B cell (primary cell): ENCODE measurements at regions not wholly inside any gene's neighbourhood (a gene's known extent, or its start where the extent isn't known, plus 50 kb on each side); places are given as distances from the start of the nearest gene placed in this dataset.

Source experiments
- ATAC-seq: fragments of 200-7000 bp; cut with Tn5 transposase; one replicate; pipeline ENCODE4 v1.10.0; 2021; ENCODE audit warnings: low read depth, mild to moderate bottlenecking, moderate number of reproducible peaks, moderate library complexity
- CTCF ChIA-PET: fragments of 350-600 bp; sonication (Branson Sonifier 250); formaldehyde crosslinking; loops from one replicate; lab custom pipeline; 2021; ENCODE audit warnings: antibody characterized with exemption, inconsistent platforms; lab: Charles Lee
- POLR2A ChIA-PET: fragments of 350-600 bp; sonication (Branson Sonifier 250); formaldehyde crosslinking; loops from one replicate; lab custom pipeline; 2021; ENCODE audit warnings: antibody characterized with exemption; lab: Charles Lee
- DNase-seq: peaks from one replicate; pipeline ENCODE4 v3.0.0; 2013
- H2AFZ ChIP-seq: 2 replicates; pipeline ENCODE4 v1.6.1; 2012; ENCODE audit warnings: mild to moderate bottlenecking, low read depth, low read length; ENCODE audit not compliant: insufficient read depth, poor library complexity, severe bottlenecking
- H3K27ac ChIP-seq, 2 donors: 1 replicate in 1 of 2; 2 replicates in 1 of 2; pipeline ENCODE4 v1.5.1; 2012 to 2013; ENCODE audit warnings: low read length in 2 of 2, mild to moderate bottlenecking in 2 of 2, moderate library complexity in 1 of 2
- H3K27me3 ChIP-seq, 4 experiments: fragments of 200-600 bp in 1 of 4; sonication (generic) in 1 of 4; replicated peaks in 1 of 4; 1 replicate in 2 of 4; 2 replicates in 2 of 4; pipeline versions ENCODE4 v1.6.1 to v1.7.0; 2013 to 2016; ENCODE audit warnings: low read length in 3 of 4, mild to moderate bottlenecking in 2 of 4, mixed read lengths in 1 of 4, moderate library complexity in 1 of 4; ENCODE audit not compliant: insufficient read depth in 4 of 4, control insufficient read depth in 3 of 4; ENCODE audit errors: control extremely low read depth in 1 of 4
- H3K36me3 ChIP-seq, 2 experiments: replicated peaks in 1 of 2; 1 replicate in 1 of 2; 2 replicates in 1 of 2; pipeline versions ENCODE4 v1.6.1 to v1.7.1; 2013; ENCODE audit warnings: low read length in 1 of 2; ENCODE audit not compliant: insufficient read depth in 2 of 2, control insufficient read depth in 1 of 2; ENCODE audit errors: control extremely low read depth in 1 of 2, extremely low read depth in 1 of 2
- H3K4me1 ChIP-seq, 2 donors: fragments of 200-600 bp in 1 of 2; sonication (generic) in 1 of 2; 1 replicate in 1 of 2; 2 replicates in 1 of 2; pipeline versions ENCODE4 v1.5.1 to v1.6.1; 2013 to 2017; ENCODE audit warnings: low read length in 2 of 2; ENCODE audit not compliant: control insufficient read depth in 2 of 2, insufficient read depth in 2 of 2
- H3K4me2 ChIP-seq: replicated peaks from 2 replicates; pipeline ENCODE3; 2012; ENCODE audit warnings: mild to moderate bottlenecking, low read depth, low read length; ENCODE audit not compliant: poor library complexity, severe bottlenecking
- H3K4me3 ChIP-seq, 5 experiments: fragments of 200-600 bp in 1 of 5; sonication (generic) in 1 of 5; 1 replicate in 3 of 5; 2 replicates in 2 of 5; pipeline versions ENCODE4 v1.5.1 to v1.7.0; 2011 to 2016; ENCODE audit warnings: low read length in 4 of 5, mild to moderate bottlenecking in 4 of 5, low read depth in 2 of 5, control low read depth in 1 of 5, moderate library complexity in 1 of 5; ENCODE audit not compliant: insufficient read depth in 1 of 5; ENCODE audit errors: control extremely low read depth in 1 of 5, extremely low read depth in 1 of 5
- H3K79me2 ChIP-seq: fragments of 200-600 bp; sonication (generic); one replicate; pipeline ENCODE4 v1.6.0; 2016; ENCODE audit warnings: low read length; ENCODE audit not compliant: control insufficient read depth, insufficient read depth
- H3K9ac ChIP-seq: fragments of 200-600 bp; sonication (generic); 2 replicates; pipeline ENCODE4 v1.6.1; 2017; ENCODE audit warnings: mild to moderate bottlenecking, low read length, moderate library complexity
- H3K9me3 ChIP-seq, 3 donors: one replicate each; pipeline versions ENCODE4 v1.6.1 to v1.7.1; 2013; ENCODE audit warnings: low read length in 2 of 3; ENCODE audit not compliant: control insufficient read depth in 2 of 3, insufficient read depth in 1 of 3; ENCODE audit errors: control extremely low read depth in 1 of 3
- H4K20me1 ChIP-seq: 2 replicates; pipeline ENCODE4 v1.6.0; 2012; ENCODE audit warnings: mild to moderate bottlenecking, low read length; ENCODE audit not compliant: insufficient read depth, control insufficient read depth, poor library complexity, severe bottlenecking
- H3K27ac Mint-ChIP-seq: one replicate; pipeline ENCODE4 v1.8.0; 2021; ENCODE audit warnings: mixed read lengths
- H3K27me3 Mint-ChIP-seq: one replicate; pipeline ENCODE4 v1.8.0; 2021; ENCODE audit warnings: mixed read lengths
- H3K4me1 Mint-ChIP-seq: one replicate; pipeline ENCODE4 v1.8.0; 2021; ENCODE audit warnings: mixed read lengths
- H3K4me3 Mint-ChIP-seq: one replicate; pipeline ENCODE4 v1.8.0; 2021; ENCODE audit warnings: mixed read lengths
- H3K9me3 Mint-ChIP-seq: one replicate; pipeline ENCODE4 v1.8.0; 2022; ENCODE audit warnings: mixed read lengths; ENCODE audit not compliant: insufficient read depth
- CTCF ChIP-seq: fragments of 200-600 bp; IDR thresholded peaks from one replicate; pipeline ENCODE4 v1.8.0; 2022; ENCODE audit warnings: antibody characterized with exemption, mild to moderate bottlenecking
- EZH2 ChIP-seq: IDR thresholded peaks from 2 replicates; pipeline ENCODE4 v1.6.1; 2012; ENCODE audit warnings: borderline replicate concordance, low read depth, mild to moderate bottlenecking, moderate library complexity, low read length; ENCODE audit not compliant: insufficient read depth, poor library complexity, severe bottlenecking
- WGBS: methylation state at CpG from one replicate; pipeline ENCODE4 v1.1.5; 2013; ENCODE audit warnings: missing lambda C conversion rate; ENCODE audit not compliant: insufficient coverage; 5-methylcytosine and 5-hydroxymethylcytosine counted together
- intact Hi-C: fragments of 100-400 bp; cut with micrococcal nuclease; formaldehyde crosslinking; loops from one replicate; pipeline ENCODE4 v1.10.0; 2022

GRCh38 chr5:161022151-161022550, 170.1 kb upstream of the ATP10B start:
- Histone ChIP-seq H3K4me1 (no peaks in the 10 kb centered on the region), H3K79me2 (no peaks in the 10 kb centered on the region), H3K27me3 (peaks cover 0 to 2% (median 0%) of the 10 kb centered on the region in 4 experiments), H3K4me2 (no peak overlapping the region), H3K9ac (no peak overlapping the region), H2AFZ (no peak overlapping the region), H3K36me3 (no peaks in the 10 kb centered on the region), H3K9me3 (no peaks in the 10 kb centered on the region), H4K20me1 (no peaks in the 10 kb centered on the region), H3K4me3 (no peak overlapping the region), H3K27ac (no peak overlapping the region)
- Mint-ChIP-seq H3K9me3 (no peaks in the 10 kb centered on the region), H3K27me3 (peaks cover 5% of the 10 kb centered on the region), H3K27ac (no peak overlapping the region), H3K4me3 (no peak overlapping the region), H3K4me1 (no peaks in the 10 kb centered on the region)
- ChIA-PET POLR2A (no interaction called here), CTCF (no interaction called here)
- intact Hi-C loops = no loop called here
- ATAC-seq (no peak), DNase-seq (no peak)
- WGBS = no CpG with 5 or more reads among the region's 2 CpGs
- no peak for TF ChIP-seq CTCF

- ChIA-PET POLR2A (no interaction called here), CTCF (no interaction called here)
- no peak overlapping the region for H3K9ac ChIP-seq
- H3K79me2 ChIP-seq = no peaks in the 10 kb centered on the region
- peaks cover 0 to 5% (median under 1%) of the 10 kb centered on the region in 3 donors for H3K9me3 ChIP-seq
- H3K27me3 Mint-ChIP-seq = no peaks in the 10 kb centered on the region
- no peak overlapping the region for H2AFZ ChIP-seq
- WGBS = 67% methylated on average over 1 of the region's 1 CpG
- H3K27ac Mint-ChIP-seq = no peak overlapping the region
- TF ChIP-seq CTCF (no peak), EZH2 (no peak)
- peaks cover under 1% of the 10 kb centered on the region for H3K9me3 Mint-ChIP-seq
- H4K20me1 ChIP-seq = no peaks in the 10 kb centered on the region
- intact Hi-C loops = no loop called here
- no peak overlapping the region for H3K4me2 ChIP-seq
- no peaks in the 10 kb centered on the region for H3K36me3 ChIP-seq
- H3K4me1 ChIP-seq = no peaks in the 10 kb centered on the region
- H3K27ac ChIP-seq = no peak overlapping the region
- DNase-seq (no peak), ATAC-seq (no peak)
- H3K27me3 ChIP-seq = no peaks in the 10 kb centered on the region
- H3K4me1 Mint-ChIP-seq = no peaks in the 10 kb centered on the region
- no peak overlapping the region for H3K4me3 Mint-ChIP-seq
- H3K4me3 ChIP-seq = no peak overlapping the region
Measured at GRCh38 chr5:161009817-161010216, 157.8 kb upstream of the ATP10B start.
